Fibroblast of lung (primary cell): ENCODE measurements at regions not wholly inside any gene's neighbourhood (a gene's known extent, or its start where the extent isn't known, plus 50 kb on each side); places are given as distances from the start of the nearest gene placed in this dataset.

Source experiments
- DNase-seq, 2 donors: peaks; one replicate each; pipeline versions ENCODE4 v3.0.0 to v3.0.0-alpha.2; 2010; ENCODE audit warnings: low read depth in 2 of 2
- H2AFZ ChIP-seq: 2 replicates; pipeline ENCODE4 v1.5.1; 2012; ENCODE audit warnings: low read length, control low read depth, inconsistent platforms
- H3K27ac ChIP-seq: 2 replicates; pipeline ENCODE4 v1.5.1; 2011; ENCODE audit warnings: low read length, control low read depth; ENCODE audit not compliant: insufficient read depth
- H3K27me3 ChIP-seq: 2 replicates; pipeline ENCODE4 v1.5.1; 2011; ENCODE audit warnings: mild to moderate bottlenecking, low read length; ENCODE audit not compliant: control insufficient read depth, insufficient read depth
- H3K36me3 ChIP-seq: 2 replicates; pipeline ENCODE4 v1.5.1; 2011; ENCODE audit warnings: low read length; ENCODE audit not compliant: control insufficient read depth, insufficient read depth
- H3K4me1 ChIP-seq: 2 replicates; pipeline ENCODE4 v1.5.1; 2011; ENCODE audit warnings: low read length; ENCODE audit not compliant: control insufficient read depth, insufficient read depth; ENCODE audit errors: extremely low read depth
- H3K4me2 ChIP-seq: 2 replicates; pipeline ENCODE4 v1.5.1; 2011; ENCODE audit warnings: low read length, control low read depth; ENCODE audit not compliant: insufficient read depth; ENCODE audit errors: extremely low read depth
- H3K4me3 ChIP-seq, 4 experiments: fragments of 200-600 bp in 1 of 4; sonication (generic) in 1 of 4; replicated peaks in 1 of 4; 2 replicates each; pipeline ENCODE4 v1.5.1; 2011 to 2016; ENCODE audit warnings: low read length in 4 of 4, low read depth in 3 of 4, mild to moderate bottlenecking in 3 of 4, control low read depth in 2 of 4, inconsistent platforms in 1 of 4, mixed read lengths in 1 of 4; ENCODE audit not compliant: insufficient read depth in 1 of 4; ENCODE audit errors: control extremely low read depth in 1 of 4
- H3K79me2 ChIP-seq: 2 replicates; pipeline ENCODE4 v1.5.1; 2012; ENCODE audit warnings: mild to moderate bottlenecking, low read length, inconsistent platforms; ENCODE audit not compliant: control insufficient read depth, insufficient read depth
- H3K9ac ChIP-seq: 2 replicates; pipeline ENCODE4 v1.5.1; 2011; ENCODE audit warnings: mild to moderate bottlenecking, low read length, control low read depth; ENCODE audit not compliant: insufficient read depth
- H3K9me3 ChIP-seq: 2 replicates; pipeline ENCODE4 v1.5.1; 2012; ENCODE audit warnings: low read depth, low read length; ENCODE audit not compliant: control insufficient read depth, insufficient read depth
- H4K20me1 ChIP-seq: 2 replicates; pipeline ENCODE4 v1.5.1; 2011; ENCODE audit warnings: low read length; ENCODE audit not compliant: control insufficient read depth, insufficient read depth; ENCODE audit errors: extremely low read depth
- EZH2 ChIP-seq: IDR thresholded peaks from 2 replicates; pipeline ENCODE4 v1.5.1; 2012; ENCODE audit warnings: low read length, control low read depth, mild to moderate bottlenecking; ENCODE audit errors: missing control alignments
- TF ChIP-seq, protein P1 (sequence below), 2 donors: IDR thresholded peaks in 1 of 2; conservative IDR thresholded peaks in 1 of 2; 1 replicate in 1 of 2; 2 replicates in 1 of 2; pipeline ENCODE4 v1.5.1; 2011 to 2012; ENCODE audit warnings: low read length in 2 of 2, control low read depth in 1 of 2, inconsistent platforms in 1 of 2, low read depth in 1 of 2, mild to moderate bottlenecking in 1 of 2

DNA sequence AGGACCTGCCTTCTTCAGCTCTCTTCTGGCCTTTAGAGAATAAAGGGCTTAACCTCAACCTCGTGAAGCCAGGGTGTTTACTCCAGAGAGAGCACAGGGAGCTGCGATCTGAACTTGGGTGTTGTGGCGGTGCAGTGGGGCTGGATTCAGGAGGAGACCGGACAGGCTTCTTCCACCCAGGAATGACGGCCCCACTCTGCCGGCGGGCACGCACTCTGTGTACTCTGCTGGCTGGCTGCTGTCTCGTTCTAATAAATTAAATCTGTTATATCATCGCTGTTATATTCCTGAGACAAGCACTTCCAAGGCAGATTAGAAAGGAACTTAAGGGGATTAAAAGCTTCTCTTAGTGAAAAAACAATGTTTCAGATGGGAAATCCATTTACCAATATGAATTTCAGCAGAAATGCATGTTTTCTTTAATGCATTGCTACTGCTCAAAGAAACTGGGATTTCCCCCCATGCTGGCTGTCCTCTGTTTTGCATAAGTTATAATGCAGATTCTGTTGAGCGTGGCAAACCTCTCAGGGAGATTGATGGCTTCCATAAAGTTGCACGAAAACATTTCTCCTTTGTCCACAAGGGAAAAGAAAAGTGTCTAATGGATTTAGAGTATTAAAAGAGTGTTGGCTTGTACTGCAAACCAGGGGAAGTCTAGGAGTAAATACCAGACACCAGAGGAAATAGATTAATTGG is 168.6 kb upstream of the IRX3 start:
- H2AFZ ChIP-seq: no peak overlapping the region
- H3K9me3 ChIP-seq: no peaks in the 10 kb centered on the region
- no peak overlapping the region for H3K4me3 ChIP-seq
- DNase-seq: no peak
- H3K9ac ChIP-seq: no peak overlapping the region
- TF ChIP-seq, protein P1, sequence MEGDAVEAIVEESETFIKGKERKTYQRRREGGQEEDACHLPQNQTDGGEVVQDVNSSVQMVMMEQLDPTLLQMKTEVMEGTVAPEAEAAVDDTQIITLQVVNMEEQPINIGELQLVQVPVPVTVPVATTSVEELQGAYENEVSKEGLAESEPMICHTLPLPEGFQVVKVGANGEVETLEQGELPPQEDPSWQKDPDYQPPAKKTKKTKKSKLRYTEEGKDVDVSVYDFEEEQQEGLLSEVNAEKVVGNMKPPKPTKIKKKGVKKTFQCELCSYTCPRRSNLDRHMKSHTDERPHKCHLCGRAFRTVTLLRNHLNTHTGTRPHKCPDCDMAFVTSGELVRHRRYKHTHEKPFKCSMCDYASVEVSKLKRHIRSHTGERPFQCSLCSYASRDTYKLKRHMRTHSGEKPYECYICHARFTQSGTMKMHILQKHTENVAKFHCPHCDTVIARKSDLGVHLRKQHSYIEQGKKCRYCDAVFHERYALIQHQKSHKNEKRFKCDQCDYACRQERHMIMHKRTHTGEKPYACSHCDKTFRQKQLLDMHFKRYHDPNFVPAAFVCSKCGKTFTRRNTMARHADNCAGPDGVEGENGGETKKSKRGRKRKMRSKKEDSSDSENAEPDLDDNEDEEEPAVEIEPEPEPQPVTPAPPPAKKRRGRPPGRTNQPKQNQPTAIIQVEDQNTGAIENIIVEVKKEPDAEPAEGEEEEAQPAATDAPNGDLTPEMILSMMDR (conservative IDR thresholded peaks at IDR 0.05 in 1 of 2, IDR thresholded peaks at IDR 0.05 in 1 of 2; ENCODE audit: low read depth in 1 of 2, low read length in 2 of 2): no peak
- TF ChIP-seq EZH2: no peak
- no peaks in the 10 kb centered on the region for H3K27me3 ChIP-seq
- H3K4me1 ChIP-seq: no peaks in the 10 kb centered on the region
- no peaks in the 10 kb centered on the region for H4K20me1 ChIP-seq
- H3K79me2 ChIP-seq: no peaks in the 10 kb centered on the region
- no peaks in the 10 kb centered on the region for H3K36me3 ChIP-seq
- no peak overlapping the region for H3K4me2 ChIP-seq
- no peak overlapping the region for H3K27ac ChIP-seq

DNA sequence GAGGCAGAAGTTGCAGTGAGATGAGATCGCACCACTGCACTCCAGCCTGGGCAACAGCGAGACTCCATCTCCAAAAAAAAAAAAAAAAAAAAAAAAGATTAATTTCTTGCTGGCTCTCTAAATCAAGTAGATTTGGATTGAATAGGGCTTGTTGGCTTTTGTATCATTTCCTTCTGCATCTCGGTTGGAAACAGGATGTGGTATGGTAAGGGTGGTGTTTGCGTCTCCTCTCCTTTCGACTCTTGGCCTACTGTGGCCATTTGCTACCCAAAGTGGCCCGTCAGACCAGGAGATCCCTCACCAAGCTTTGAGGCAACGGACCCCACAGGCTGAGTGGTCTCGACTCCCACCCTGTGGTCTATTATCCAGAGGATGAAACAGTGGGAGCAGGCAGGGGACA is 168.0 kb upstream of the IRX3 start:
- H4K20me1 ChIP-seq: no peaks in the 10 kb centered on the region
- no peak overlapping the region for H3K4me2 ChIP-seq
- no peak overlapping the region for H2AFZ ChIP-seq
- no peak overlapping the region for H3K9ac ChIP-seq
- H3K4me1 ChIP-seq: no peaks in the 10 kb centered on the region
- H3K79me2 ChIP-seq: no peaks in the 10 kb centered on the region
- DNase-seq: no peak
- no peak overlapping the region for H3K4me3 ChIP-seq
- TF ChIP-seq, protein P1 (conservative IDR thresholded peaks at IDR 0.05 in 1 of 2, IDR thresholded peaks at IDR 0.05 in 1 of 2; ENCODE audit: low read depth in 1 of 2, low read length in 2 of 2): no peak
- no peak for TF ChIP-seq EZH2
- no peaks in the 10 kb centered on the region for H3K36me3 ChIP-seq
- H3K9me3 ChIP-seq: no peaks in the 10 kb centered on the region
- no peak overlapping the region for H3K27ac ChIP-seq
- H3K27me3 ChIP-seq: no peaks in the 10 kb centered on the region

DNA sequence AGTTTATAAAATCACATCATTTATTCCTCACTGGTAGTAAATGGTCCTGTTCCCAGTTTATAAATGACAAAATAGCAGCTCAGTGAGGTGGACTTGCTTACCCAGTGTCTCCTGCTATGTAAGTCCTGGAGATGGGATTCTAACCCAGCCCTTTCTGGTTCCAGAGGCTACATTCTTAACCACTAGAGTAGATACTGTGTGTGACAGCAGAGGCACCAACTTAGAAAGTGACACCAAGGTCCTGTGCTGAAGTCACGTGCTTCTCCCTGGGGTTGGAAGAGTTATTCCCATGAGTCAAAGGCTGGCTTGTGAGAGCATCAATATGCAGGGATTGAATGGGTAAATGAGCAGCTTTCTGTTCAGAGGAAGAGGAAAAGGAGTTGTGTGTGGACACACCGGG is 167.3 kb upstream of the IRX3 start:
- DNase-seq: no peak
- Histone ChIP-seq H3K4me3 (no peak overlapping the region), H3K27me3 (no peaks in the 10 kb centered on the region), H2AFZ (no peak overlapping the region), H3K79me2 (no peaks in the 10 kb centered on the region), H3K4me1 (no peaks in the 10 kb centered on the region), H3K27ac (no peak overlapping the region), H3K9me3 (no peaks in the 10 kb centered on the region), H3K4me2 (no peak overlapping the region), H4K20me1 (no peaks in the 10 kb centered on the region), H3K36me3 (no peaks in the 10 kb centered on the region), H3K9ac (no peak overlapping the region)
- TF ChIP-seq, protein P1 (conservative IDR thresholded peaks at IDR 0.05 in 1 of 2, IDR thresholded peaks at IDR 0.05 in 1 of 2; ENCODE audit: low read depth in 1 of 2, low read length in 2 of 2): no peak
- TF ChIP-seq EZH2: no peak
